ENCODE measurements at regions not wholly inside any gene's neighbourhood (a gene's known extent, or its start where the extent isn't known, plus 50 kb on each side); places are given as distances from the start of the nearest gene placed in this dataset.

DNA sequence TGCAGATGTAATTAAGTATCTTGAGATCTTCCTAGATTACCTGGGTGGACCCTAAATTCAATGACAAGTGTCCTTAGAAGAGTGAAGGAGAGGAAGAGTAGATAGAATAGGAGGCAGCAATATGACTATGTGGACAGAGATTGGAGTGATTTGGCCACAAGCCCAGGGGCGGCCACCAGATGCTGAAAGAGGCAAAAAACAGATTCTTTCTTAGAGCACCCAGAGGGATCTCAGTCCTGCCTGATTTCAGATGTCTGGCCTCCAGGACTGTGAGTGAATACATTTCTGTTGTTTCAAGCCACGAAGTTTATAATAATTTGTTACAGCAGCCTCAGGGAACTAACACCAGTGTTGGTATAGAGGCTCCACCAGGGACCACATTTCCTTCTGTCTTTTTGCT, 67.3 kb downstream of the DACT1 start:
- Histone ChIP-seq H3K9me2 (replicated peaks; ENCODE audit: control insufficient read depth, low read length) (no peaks in the 10 kb centered on the region), H3K27ac (ENCODE audit: low read depth, low read length) (no peak overlapping the region), H3K4me2 (ENCODE audit: low read length) (no peak overlapping the region), H3K4me1 (ENCODE audit: control insufficient read depth, low read length) (no peaks in the 10 kb centered on the region), H3K36me3 (ENCODE audit: control insufficient read depth, low read length) (no peaks in the 10 kb centered on the region), H3K27me3 (ENCODE audit: control insufficient read depth, low read length) (no peaks in the 10 kb centered on the region; the same call in none of the 2 replicates), H3F3A (ENCODE audit: control insufficient read depth, insufficient read depth) (no peaks in the 10 kb centered on the region), H4K20me1 (ENCODE audit: control insufficient read depth, insufficient read depth, low read depth, low read length) (no peaks in the 10 kb centered on the region), H3K4me3 (ENCODE audit: low read length) (no peak overlapping the region), H3K9me3 (ENCODE audit: control insufficient read depth, insufficient read depth, low read length) (no peaks in the 10 kb centered on the region), H3K79me2 (ENCODE audit: control insufficient read depth, low read length) (no peaks in the 10 kb centered on the region)
- no peak for TF ChIP-seq EZH2phosphoT487 (IDR thresholded peaks at IDR 0.05; ENCODE audit: borderline replicate concordance, low read length)
- TF ChIP-seq, protein P1, sequence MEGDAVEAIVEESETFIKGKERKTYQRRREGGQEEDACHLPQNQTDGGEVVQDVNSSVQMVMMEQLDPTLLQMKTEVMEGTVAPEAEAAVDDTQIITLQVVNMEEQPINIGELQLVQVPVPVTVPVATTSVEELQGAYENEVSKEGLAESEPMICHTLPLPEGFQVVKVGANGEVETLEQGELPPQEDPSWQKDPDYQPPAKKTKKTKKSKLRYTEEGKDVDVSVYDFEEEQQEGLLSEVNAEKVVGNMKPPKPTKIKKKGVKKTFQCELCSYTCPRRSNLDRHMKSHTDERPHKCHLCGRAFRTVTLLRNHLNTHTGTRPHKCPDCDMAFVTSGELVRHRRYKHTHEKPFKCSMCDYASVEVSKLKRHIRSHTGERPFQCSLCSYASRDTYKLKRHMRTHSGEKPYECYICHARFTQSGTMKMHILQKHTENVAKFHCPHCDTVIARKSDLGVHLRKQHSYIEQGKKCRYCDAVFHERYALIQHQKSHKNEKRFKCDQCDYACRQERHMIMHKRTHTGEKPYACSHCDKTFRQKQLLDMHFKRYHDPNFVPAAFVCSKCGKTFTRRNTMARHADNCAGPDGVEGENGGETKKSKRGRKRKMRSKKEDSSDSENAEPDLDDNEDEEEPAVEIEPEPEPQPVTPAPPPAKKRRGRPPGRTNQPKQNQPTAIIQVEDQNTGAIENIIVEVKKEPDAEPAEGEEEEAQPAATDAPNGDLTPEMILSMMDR (IDR thresholded peaks at IDR 0.05; ENCODE audit: low read depth, low read length, poor library complexity, severe bottlenecking) = no peak

DNA sequence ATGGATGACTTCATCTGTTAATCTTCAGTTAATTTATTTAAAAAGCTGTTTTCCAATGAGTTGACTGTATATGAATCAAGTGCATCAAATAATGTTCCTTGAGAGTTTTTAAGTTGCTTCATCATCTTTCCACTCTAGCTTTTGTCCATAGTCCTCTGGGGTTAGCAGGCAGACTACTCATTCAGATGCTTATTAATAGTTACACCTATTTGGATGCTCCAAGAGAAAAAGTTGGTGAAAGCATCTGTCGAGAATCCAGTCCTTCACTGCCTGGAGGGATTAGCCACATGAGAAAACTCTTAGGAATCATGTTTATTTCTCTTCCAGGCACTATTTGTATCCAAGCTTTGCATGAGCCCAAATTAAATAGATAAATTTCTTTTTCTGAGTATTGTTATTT, 70.2 kb downstream of the DACT1 start:
- H3K4me3 ChIP-seq (ENCODE audit: low read length) = no peak overlapping the region
- H3K79me2 ChIP-seq (ENCODE audit: control insufficient read depth, low read length) = no peaks in the 10 kb centered on the region
- H3K36me3 ChIP-seq (ENCODE audit: control insufficient read depth, low read length) = no peaks in the 10 kb centered on the region
- H3K9me2 ChIP-seq (replicated peaks; ENCODE audit: control insufficient read depth, low read length) = no peaks in the 10 kb centered on the region
- no peaks in the 10 kb centered on the region for H3K9me3 ChIP-seq (ENCODE audit: control insufficient read depth, insufficient read depth, low read length)
- no peak overlapping the region for H3K4me2 ChIP-seq (ENCODE audit: low read length)
- no peaks in the 10 kb centered on the region for H4K20me1 ChIP-seq (ENCODE audit: control insufficient read depth, insufficient read depth, low read depth, low read length)
- H3K27me3 ChIP-seq (ENCODE audit: control insufficient read depth, low read length) = no peaks in the 10 kb centered on the region; the same call in none of the 2 replicates
- no peak overlapping the region for H3K27ac ChIP-seq (ENCODE audit: low read depth, low read length)
- no peak for TF ChIP-seq EZH2phosphoT487 (IDR thresholded peaks at IDR 0.05; ENCODE audit: borderline replicate concordance, low read length)
- TF ChIP-seq, protein P1 (IDR thresholded peaks at IDR 0.05; ENCODE audit: low read depth, low read length, poor library complexity, severe bottlenecking) = no peak
- no peaks in the 10 kb centered on the region for H3K4me1 ChIP-seq (ENCODE audit: control insufficient read depth, low read length)
- H3F3A ChIP-seq (ENCODE audit: control insufficient read depth, insufficient read depth) = no peaks in the 10 kb centered on the region

DNA sequence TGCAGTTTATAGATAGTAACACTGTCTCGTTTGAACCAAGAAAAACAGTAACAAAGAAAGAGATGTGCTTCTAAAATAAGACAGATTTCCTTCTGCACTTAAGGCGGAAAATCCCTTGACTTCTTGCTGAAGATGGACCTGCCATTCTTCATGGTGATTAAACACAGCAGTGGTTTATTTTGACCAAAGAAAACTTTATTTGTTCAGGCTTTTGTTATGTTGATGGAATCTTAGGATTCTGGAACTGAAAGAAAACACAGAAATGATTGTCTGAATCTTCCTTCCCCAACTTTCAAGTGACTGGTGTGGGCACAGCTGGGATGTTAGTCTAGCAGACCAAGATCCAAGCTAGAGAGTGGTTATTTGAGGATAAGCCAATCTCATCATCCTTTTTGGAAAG, 72.2 kb downstream of the DACT1 start:
- H3K79me2 ChIP-seq (ENCODE audit: control insufficient read depth, low read length) = no peaks in the 10 kb centered on the region
- no peak overlapping the region for H3K4me2 ChIP-seq (ENCODE audit: low read length)
- H3K4me3 ChIP-seq (ENCODE audit: low read length) = no peak overlapping the region
- no peaks in the 10 kb centered on the region for H3K9me2 ChIP-seq (replicated peaks; ENCODE audit: control insufficient read depth, low read length)
- TF ChIP-seq, protein P1 (IDR thresholded peaks at IDR 0.05; ENCODE audit: low read depth, low read length, poor library complexity, severe bottlenecking) = no peak
- no peak for TF ChIP-seq EZH2phosphoT487 (IDR thresholded peaks at IDR 0.05; ENCODE audit: borderline replicate concordance, low read length)
- no peak overlapping the region for H3K27ac ChIP-seq (ENCODE audit: low read depth, low read length)
- H4K20me1 ChIP-seq (ENCODE audit: control insufficient read depth, insufficient read depth, low read depth, low read length) = no peaks in the 10 kb centered on the region
- H3K27me3 ChIP-seq (ENCODE audit: control insufficient read depth, low read length) = no peaks in the 10 kb centered on the region; the same call in none of the 2 replicates
- H3K36me3 ChIP-seq (ENCODE audit: control insufficient read depth, low read length) = no peaks in the 10 kb centered on the region
- H3K4me1 ChIP-seq (ENCODE audit: control insufficient read depth, low read length) = no peaks in the 10 kb centered on the region
- H3F3A ChIP-seq (ENCODE audit: control insufficient read depth, insufficient read depth) = no peaks in the 10 kb centered on the region
- no peaks in the 10 kb centered on the region for H3K9me3 ChIP-seq (ENCODE audit: control insufficient read depth, insufficient read depth, low read length)

Data from DOHH2 (cell line).